ENCODE measurements at regions not wholly inside any gene's neighbourhood (a gene's known extent, or its start where the extent isn't known, plus 50 kb on each side); places are given as distances from the start of the nearest gene placed in this dataset.
A peak's percentile ranks its signal among the peaks of the same experiment; 100 is the strongest.

DNA sequence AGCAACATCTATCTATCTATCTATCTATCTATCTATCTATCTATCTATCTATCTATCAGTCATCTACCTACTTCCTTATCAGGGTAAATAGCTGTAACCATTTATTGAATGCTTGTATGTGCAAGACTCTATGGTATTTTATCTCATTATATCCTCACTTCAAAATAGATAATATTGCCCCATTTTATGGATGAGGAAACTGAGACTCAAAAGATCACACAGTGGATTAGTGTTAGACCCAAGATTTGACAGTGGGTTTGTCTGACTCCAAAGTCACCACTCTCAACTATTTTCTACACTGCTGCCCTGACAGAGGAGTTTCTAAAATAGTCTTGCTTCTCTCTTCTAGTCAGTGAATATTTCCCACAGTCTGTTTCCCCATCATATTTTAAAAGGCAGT lies 94.3 kb upstream of the NR3C1 start:
- no peaks in the 10 kb centered on the region for H3K27me3 ChIP-seq
- no peak overlapping the region for H3K4me3 ChIP-seq
- peaks cover 0 to 48% (median 18%) of the 10 kb centered on the region in 12 donors for H3K4me1 ChIP-seq
- DNase-seq (no peak), ATAC-seq (no peak)
- intact Hi-C loops (cut with DNase I): loop anchor here in 3 of 10 donors (5.0 to 10.0 kb wide), 3 partner anchors 63 to 90 kb away; no protein-coding TSS in a partner anchor
- H3K36me3 ChIP-seq: no peaks in the 10 kb centered on the region
- H3K9me3 ChIP-seq: no peaks in the 10 kb centered on the region
- no peak for TF ChIP-seq POLR2A (IDR thresholded peaks at IDR 0.05)
- TF ChIP-seq, protein P1, sequence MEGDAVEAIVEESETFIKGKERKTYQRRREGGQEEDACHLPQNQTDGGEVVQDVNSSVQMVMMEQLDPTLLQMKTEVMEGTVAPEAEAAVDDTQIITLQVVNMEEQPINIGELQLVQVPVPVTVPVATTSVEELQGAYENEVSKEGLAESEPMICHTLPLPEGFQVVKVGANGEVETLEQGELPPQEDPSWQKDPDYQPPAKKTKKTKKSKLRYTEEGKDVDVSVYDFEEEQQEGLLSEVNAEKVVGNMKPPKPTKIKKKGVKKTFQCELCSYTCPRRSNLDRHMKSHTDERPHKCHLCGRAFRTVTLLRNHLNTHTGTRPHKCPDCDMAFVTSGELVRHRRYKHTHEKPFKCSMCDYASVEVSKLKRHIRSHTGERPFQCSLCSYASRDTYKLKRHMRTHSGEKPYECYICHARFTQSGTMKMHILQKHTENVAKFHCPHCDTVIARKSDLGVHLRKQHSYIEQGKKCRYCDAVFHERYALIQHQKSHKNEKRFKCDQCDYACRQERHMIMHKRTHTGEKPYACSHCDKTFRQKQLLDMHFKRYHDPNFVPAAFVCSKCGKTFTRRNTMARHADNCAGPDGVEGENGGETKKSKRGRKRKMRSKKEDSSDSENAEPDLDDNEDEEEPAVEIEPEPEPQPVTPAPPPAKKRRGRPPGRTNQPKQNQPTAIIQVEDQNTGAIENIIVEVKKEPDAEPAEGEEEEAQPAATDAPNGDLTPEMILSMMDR (IDR thresholded peaks at IDR 0.05): no peak
- no peak overlapping the region for H3K27ac ChIP-seq

DNA sequence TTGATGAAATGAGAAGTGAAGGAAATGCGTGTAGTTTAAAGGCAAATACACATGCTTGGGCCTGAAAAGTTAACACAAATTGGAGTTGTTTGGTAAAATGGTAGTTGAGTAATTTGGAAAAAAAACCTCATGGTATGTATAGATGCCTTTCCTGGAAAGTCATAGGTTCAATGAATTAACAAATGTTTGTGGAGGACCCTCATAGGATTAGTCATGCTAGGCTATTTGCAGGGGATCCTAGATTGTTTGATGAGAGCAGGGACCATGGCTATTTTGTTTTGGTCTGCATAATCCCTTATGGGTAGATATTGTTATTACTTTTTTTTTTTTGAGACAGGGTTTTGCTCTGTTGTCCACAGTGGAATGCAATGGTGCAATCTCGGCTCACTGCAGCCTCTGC lies 93.5 kb upstream of the NR3C1 start:
- Histone ChIP-seq H3K36me3 (no peaks in the 10 kb centered on the region), H3K27me3 (no peaks in the 10 kb centered on the region), H3K4me1 (peaks cover 0 to 47% (median 18%) of the 10 kb centered on the region in 12 donors), H3K4me3 (no peak overlapping the region), H3K27ac (peak overlapping the region in 3 of 12 donors; percentile 11 to 29 (median 25)), H3K9me3 (no peaks in the 10 kb centered on the region)
- WGBS, 4 donors: 95 to 98% (median 96%) methylated on average over 2 of the region's 2 CpGs
- ATAC-seq (no peak), DNase-seq (no peak)
- intact Hi-C loops (cut with DNase I): loop anchor here in 3 of 10 donors (5.0 to 10.0 kb wide), 3 partner anchors 62 to 90 kb away; no protein-coding TSS in a partner anchor
- TF ChIP-seq, protein P1 (IDR thresholded peaks at IDR 0.05): no peak
- TF ChIP-seq POLR2A (IDR thresholded peaks at IDR 0.05): no peak

DNA sequence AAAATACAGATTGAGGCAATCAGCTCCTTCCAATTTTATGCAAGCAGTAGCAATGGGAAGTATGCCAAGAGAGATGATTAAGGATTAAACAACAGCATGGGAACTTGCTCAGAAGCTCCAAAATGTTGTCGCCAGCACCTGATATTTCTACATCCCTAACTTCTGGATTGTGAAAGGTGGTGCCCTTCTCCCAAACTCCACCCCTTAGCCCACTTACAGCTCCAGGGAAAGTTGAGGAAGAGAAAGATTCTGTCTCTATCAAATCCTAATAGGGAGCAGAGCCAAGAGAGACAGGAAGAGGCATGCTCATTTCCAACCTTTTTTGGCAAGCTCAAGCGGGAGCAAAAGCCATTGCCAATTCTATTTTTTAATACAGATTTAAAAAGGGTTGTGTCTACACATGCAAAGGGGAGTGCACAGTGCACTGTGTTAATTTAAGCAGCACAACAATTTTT lies 92.4 kb upstream of the NR3C1 start:
- intact Hi-C loops (cut with DNase I): loop anchor here in 3 of 10 donors (5.0 to 10.0 kb wide), 3 partner anchors 61 to 89 kb away; no protein-coding TSS in a partner anchor
- H3K27me3 ChIP-seq: no peaks in the 10 kb centered on the region
- no peaks in the 10 kb centered on the region for H3K9me3 ChIP-seq
- no peak for TF ChIP-seq POLR2A (IDR thresholded peaks at IDR 0.05)
- TF ChIP-seq, protein P1 (IDR thresholded peaks at IDR 0.05): no peak
- ATAC-seq (peak; percentile 59 to 80 (median 68)), DNase-seq (peak in 3 of 5 donors; percentile 23 to 42 (median 40))
- peak overlapping the region in 8 of 12 donors; percentile 11 to 58 (median 18) for H3K27ac ChIP-seq
- H3K36me3 ChIP-seq: no peaks in the 10 kb centered on the region
- H3K4me3 ChIP-seq: no peak overlapping the region
- H3K4me1 ChIP-seq: peaks cover 0 to 43% (median 16%) of the 10 kb centered on the region in 12 donors
- WGBS, 4 donors: 6 to 22% (median 15%) methylated on average over 2 of the region's 2 CpGs

DNA sequence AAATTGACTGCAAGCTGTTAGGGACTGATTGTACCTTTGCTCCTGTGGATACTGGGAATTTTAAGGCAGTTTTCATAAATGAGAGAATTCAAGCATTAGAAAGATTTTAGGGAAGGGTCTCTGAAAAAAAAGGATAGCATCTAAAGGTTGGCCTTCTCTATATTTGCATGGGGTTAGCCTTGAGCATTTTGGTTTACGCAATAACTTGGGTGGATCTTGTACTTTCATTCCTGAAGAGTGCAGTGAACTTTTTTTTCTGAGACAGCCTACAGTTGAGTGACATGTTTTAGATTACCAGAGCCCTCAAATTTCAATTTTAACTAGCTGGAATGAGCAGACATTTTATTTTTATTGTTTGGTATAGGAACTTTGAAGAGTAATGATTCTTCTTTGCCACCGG lies 91.6 kb upstream of the NR3C1 start:
- WGBS, 4 donors: 85 to 92% (median 87%) methylated on average over 2 of the region's 2 CpGs
- intact Hi-C loops (cut with DNase I): loop anchor here in 3 of 10 donors (5.0 to 10.0 kb wide), 3 partner anchors 60 to 88 kb away; no protein-coding TSS in a partner anchor
- no peak for TF ChIP-seq POLR2A (IDR thresholded peaks at IDR 0.05)
- TF ChIP-seq, protein P1 (IDR thresholded peaks at IDR 0.05): no peak
- Histone ChIP-seq H3K27ac (peak overlapping the region in 5 of 12 donors; percentile 12 to 58 (median 25)), H3K4me1 (peaks cover 0 to 43% (median 17%) of the 10 kb centered on the region in 12 donors), H3K27me3 (no peaks in the 10 kb centered on the region), H3K36me3 (no peaks in the 10 kb centered on the region), H3K9me3 (no peaks in the 10 kb centered on the region), H3K4me3 (no peak overlapping the region)
- no peak for DNase-seq
- no peak for ATAC-seq

Measured in heart left ventricle (tissue), 16 donors.